ENCODE measurements at regions not wholly inside any gene's neighbourhood (a gene's known extent, or its start where the extent isn't known, plus 50 kb on each side); places are given as distances from the start of the nearest gene placed in this dataset.

DNA sequence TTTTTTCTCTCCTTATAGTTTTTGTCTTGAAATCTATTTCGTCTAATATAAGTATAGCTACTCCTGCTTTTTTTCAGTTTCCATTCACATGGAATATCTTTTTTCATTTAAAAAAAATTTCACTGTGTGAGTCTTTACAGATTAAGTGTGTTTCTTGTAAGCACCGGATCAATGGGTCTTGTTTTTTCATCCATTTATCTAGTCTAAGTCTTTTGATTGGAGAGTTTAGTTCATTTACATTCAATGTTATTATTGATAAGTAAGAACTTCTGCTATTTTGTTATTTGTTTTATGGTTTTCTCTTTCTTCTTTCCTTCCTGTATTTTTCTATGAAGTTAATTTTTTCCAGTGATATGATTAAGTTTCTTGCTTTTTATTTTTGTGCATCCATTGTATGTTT is 216.7 kb upstream of the CNTNAP2 start:
- intact Hi-C loops (cut with micrococcal nuclease), result no loop called here
- no peak for FAIRE-seq
- CTCF ChIA-PET, result no interaction called here

More for the DNA sequence above, 216.7 kb upstream of the CNTNAP2 start:
- dilution Hi-C loops (cut with MboI; ENCODE audit: extremely low pct_ligation_motif_present, low sequenced_read_pairs), result no loop called here
- Histone ChIP-seq H3K4me1 (ENCODE audit: control insufficient read depth, extremely low read depth, insufficient read depth, low read length) (no peaks in the 10 kb centered on the region), H2AFZ (ENCODE audit: low read depth, low read length) (no peak overlapping the region), H3K27me3 (ENCODE audit: control insufficient read depth in 2 of 2, insufficient read depth in 2 of 2, low read length in 2 of 2) (no peaks in the 10 kb centered on the region), H3K27ac (ENCODE audit: insufficient read depth, low read depth, low read length) (no peak overlapping the region), H3K9ac (replicated peaks; ENCODE audit: extremely low read depth, insufficient read depth, low read length) (no peak overlapping the region), H3K4me3 (replicated peaks in 1 of 3; ENCODE audit: insufficient read depth in 1 of 3, low read depth in 1 of 3, low read length in 3 of 3) (no peak overlapping the region), H3K4me2 (ENCODE audit: insufficient read depth, low read length) (no peak overlapping the region), H4K20me1 (replicated peaks; ENCODE audit: control insufficient read depth, extremely low read depth, insufficient read depth, low read length) (no peaks in the 10 kb centered on the region), H3K9me3 (replicated peaks; ENCODE audit: control insufficient read depth, insufficient read depth, low read length) (peaks cover 4% of the 10 kb centered on the region), H3K9me1 (replicated peaks; ENCODE audit: control insufficient read depth, extremely low read depth, insufficient read depth, low read length) (no peaks in the 10 kb centered on the region), H3K79me2 (ENCODE audit: control insufficient read depth, insufficient read depth, low read length) (no peaks in the 10 kb centered on the region), H3K36me3 (ENCODE audit: control insufficient read depth in 2 of 2, extremely low read depth in 1 of 2, insufficient read depth in 2 of 2, low read length in 2 of 2) (no peaks in the 10 kb centered on the region)
- BruUV-seq (replicated peaks), result no TSS peak
- no peak for DNase-seq (ENCODE audit: low read depth, low spot score)
- POLR2A ChIA-PET, result no interaction called here
- TF ChIP-seq FOS (IDR thresholded peaks at IDR 0.05; ENCODE audit: borderline replicate concordance, insufficient read depth, low read length) (no peak), JUN (IDR thresholded peaks at IDR 0.05; ENCODE audit: borderline replicate concordance, insufficient read depth, insufficient read length, low read depth) (no peak), POLR2A (IDR thresholded peaks at IDR 0.05; ENCODE audit: low read depth, low read length) (no peak), MYC (IDR thresholded peaks at IDR 0.05; ENCODE audit: low read depth, low read length) (no peak), EZH2 (IDR thresholded peaks at IDR 0.05; ENCODE audit: borderline replicate concordance, low read depth, low read length, severe bottlenecking) (no peak), POLR2AphosphoS5 (IDR thresholded peaks at IDR 0.05; ENCODE audit: insufficient read depth, low read depth, low read length) (no peak), GATA2 (IDR thresholded peaks at IDR 0.05; ENCODE audit: insufficient read depth, insufficient read length, low read depth, low read length) (no peak)
- TF ChIP-seq, protein P1, sequence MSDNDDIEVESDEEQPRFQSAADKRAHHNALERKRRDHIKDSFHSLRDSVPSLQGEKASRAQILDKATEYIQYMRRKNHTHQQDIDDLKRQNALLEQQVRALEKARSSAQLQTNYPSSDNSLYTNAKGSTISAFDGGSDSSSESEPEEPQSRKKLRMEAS (IDR thresholded peaks at IDR 0.05; ENCODE audit: insufficient read depth, insufficient read length), result no peak
- TF ChIP-seq, protein P2, sequence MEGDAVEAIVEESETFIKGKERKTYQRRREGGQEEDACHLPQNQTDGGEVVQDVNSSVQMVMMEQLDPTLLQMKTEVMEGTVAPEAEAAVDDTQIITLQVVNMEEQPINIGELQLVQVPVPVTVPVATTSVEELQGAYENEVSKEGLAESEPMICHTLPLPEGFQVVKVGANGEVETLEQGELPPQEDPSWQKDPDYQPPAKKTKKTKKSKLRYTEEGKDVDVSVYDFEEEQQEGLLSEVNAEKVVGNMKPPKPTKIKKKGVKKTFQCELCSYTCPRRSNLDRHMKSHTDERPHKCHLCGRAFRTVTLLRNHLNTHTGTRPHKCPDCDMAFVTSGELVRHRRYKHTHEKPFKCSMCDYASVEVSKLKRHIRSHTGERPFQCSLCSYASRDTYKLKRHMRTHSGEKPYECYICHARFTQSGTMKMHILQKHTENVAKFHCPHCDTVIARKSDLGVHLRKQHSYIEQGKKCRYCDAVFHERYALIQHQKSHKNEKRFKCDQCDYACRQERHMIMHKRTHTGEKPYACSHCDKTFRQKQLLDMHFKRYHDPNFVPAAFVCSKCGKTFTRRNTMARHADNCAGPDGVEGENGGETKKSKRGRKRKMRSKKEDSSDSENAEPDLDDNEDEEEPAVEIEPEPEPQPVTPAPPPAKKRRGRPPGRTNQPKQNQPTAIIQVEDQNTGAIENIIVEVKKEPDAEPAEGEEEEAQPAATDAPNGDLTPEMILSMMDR (IDR thresholded peaks at IDR 0.05; ENCODE audit: extremely low read depth in 1 of 2, insufficient read depth in 1 of 2, low read depth in 1 of 2, low read length in 2 of 2), result no peak

All from endothelial cell of umbilical vein (primary cell).